CD4-positive, alpha-beta T cell (primary cell): ENCODE measurements at regions not wholly inside any gene's neighbourhood (a gene's known extent, or its start where the extent isn't known, plus 50 kb on each side); places are given as distances from the start of the nearest gene placed in this dataset.
"Not testable (repeated sequence)": the region's sequence is repeated elsewhere in the genome, so short reads cannot be mapped to it uniquely, and the experiment has no call there.

Experiments
- ATAC-seq: fragments of 200-7000 bp; cut with Tn5 transposase; one replicate; pipeline ENCODE4 v1.10.0; 2022; ENCODE audit warnings: mild to moderate bottlenecking; ENCODE audit not compliant: poor library complexity
- CTCF ChIA-PET: fragments of 350-600 bp; sonication (Branson Sonifier 250); formaldehyde crosslinking; loops from one replicate; lab custom pipeline; 2021; ENCODE audit warnings: antibody characterized with exemption, inconsistent platforms; lab: Charles Lee
- POLR2A ChIA-PET: fragments of 350-600 bp; sonication (Branson Sonifier 250); formaldehyde crosslinking; loops from one replicate; lab custom pipeline; 2021; ENCODE audit warnings: antibody characterized with exemption, inconsistent platforms; lab: Charles Lee
- DNase-seq, 14 experiments: peaks; one replicate each; pipeline ENCODE4 v3.0.0-alpha.2; 2013 to 2020; ENCODE audit warnings: mixed read lengths in 2 of 14
- H3K27ac ChIP-seq, 2 donors: one replicate each; pipeline versions ENCODE4 v1.5.1 to v1.7.0; 2013; ENCODE audit warnings: low read length in 2 of 2, low read depth in 1 of 2, mild to moderate bottlenecking in 1 of 2
- H3K27me3 ChIP-seq, 2 experiments: 1 replicate in 1 of 2; 2 replicates in 1 of 2; pipeline versions ENCODE4 v1.6.1 to v1.7.0; 2013; ENCODE audit warnings: low read length in 2 of 2, control low read depth in 1 of 2, mild to moderate bottlenecking in 1 of 2, moderate library complexity in 1 of 2; ENCODE audit not compliant: insufficient read depth in 2 of 2, control insufficient read depth in 1 of 2
- H3K36me3 ChIP-seq: one replicate; pipeline ENCODE4 v1.6.1; 2013; ENCODE audit warnings: low read length, control low read depth; ENCODE audit not compliant: insufficient read depth
- H3K4me1 ChIP-seq: one replicate; pipeline ENCODE4 v1.6.1; 2013; ENCODE audit warnings: low read length, control low read depth; ENCODE audit not compliant: insufficient read depth
- H3K4me3 ChIP-seq: one replicate; pipeline ENCODE4 v1.5.1; 2013; ENCODE audit warnings: mild to moderate bottlenecking, low read length, moderate library complexity
- H3K9me3 ChIP-seq, 2 experiments: 1 replicate in 1 of 2; 2 replicates in 1 of 2; pipeline versions ENCODE4 v1.6.1 to v1.7.0; 2013; ENCODE audit warnings: low read length in 2 of 2, mild to moderate bottlenecking in 2 of 2, control low read depth in 1 of 2, moderate library complexity in 1 of 2; ENCODE audit not compliant: control insufficient read depth in 1 of 2, insufficient read depth in 1 of 2
- H3K27ac Mint-ChIP-seq: one replicate; pipeline ENCODE4 v1.8.0; 2020; ENCODE audit warnings: mixed read lengths
- H3K27me3 Mint-ChIP-seq: one replicate; pipeline ENCODE4 v1.8.0; 2021; ENCODE audit warnings: mixed read lengths
- H3K36me3 Mint-ChIP-seq: one replicate; pipeline ENCODE4 v1.8.0; 2021; ENCODE audit warnings: low read depth, mixed read lengths
- H3K4me1 Mint-ChIP-seq: one replicate; pipeline ENCODE4 v1.8.0; 2021; ENCODE audit warnings: low read depth, mixed read lengths
- H3K4me3 Mint-ChIP-seq: one replicate; pipeline ENCODE4 v1.8.0; 2020; ENCODE audit warnings: mild to moderate bottlenecking, mixed read lengths
- H3K9me3 Mint-ChIP-seq: one replicate; pipeline ENCODE4 v1.8.0; 2020; ENCODE audit warnings: mixed read lengths
- CTCF ChIP-seq: fragments of 200-600 bp; IDR thresholded peaks from one replicate; pipeline ENCODE4 v1.8.0; 2022; ENCODE audit warnings: antibody characterized with exemption, mild to moderate bottlenecking
- intact Hi-C, 2 experiments: fragments of 100-400 bp; cut with DNase I in 1 of 2; cut with micrococcal nuclease in 1 of 2; formaldehyde crosslinking; loops; one replicate each; pipeline versions ENCODE4 v1.15.1 to v1.9.0; 2023 to 2025; cut with DNase I, micrococcal nuclease

GRCh38 chr7:127317447-127317961 is 64.8 kb upstream of the GRM8 start:
- Histone ChIP-seq H3K9me3 (no peaks in the 10 kb centered on the region), H3K27me3 (peaks cover 0 to 3% of the 10 kb centered on the region in 2 experiments), H3K4me3 (no peak overlapping the region), H3K4me1 (peaks cover 4% of the 10 kb centered on the region), H3K27ac (no peak overlapping the region), H3K36me3 (no peaks in the 10 kb centered on the region)
- H3K9me3 Mint-ChIP-seq, result peaks cover 12% of the 10 kb centered on the region
- POLR2A ChIA-PET, result no interaction called here
- H3K36me3 Mint-ChIP-seq, result no peaks in the 10 kb centered on the region
- no peak overlapping the region for H3K27ac Mint-ChIP-seq
- DNase-seq (no peak), ATAC-seq (no peak)
- no peak for TF ChIP-seq CTCF
- H3K4me1 Mint-ChIP-seq, result peaks cover 11% of the 10 kb centered on the region
- peaks cover 27% of the 10 kb centered on the region for H3K27me3 Mint-ChIP-seq
- intact Hi-C loops, result no loop called here
- H3K4me3 Mint-ChIP-seq, result no peak overlapping the region
- CTCF ChIA-PET, result no interaction called here

- Mint-ChIP-seq H3K27me3 (peaks cover 32% of the 10 kb centered on the region), H3K9me3 (peaks cover 14% of the 10 kb centered on the region)
- CTCF ChIA-PET, intact Hi-C loops, H3K4me1 Mint-ChIP-seq, POLR2A ChIA-PET, H3K36me3 ChIP-seq, H3K27ac ChIP-seq, DNase-seq, H3K27me3 ChIP-seq, H3K36me3 Mint-ChIP-seq, ATAC-seq, H3K4me3 ChIP-seq, H3K9me3 ChIP-seq, H3K4me3 Mint-ChIP-seq, H3K4me1 ChIP-seq, H3K27ac Mint-ChIP-seq: not testable (repeated sequence)
Observed at GRCh38 chr7:127316819-127317218, 64.1 kb upstream of the GRM8 start.

GRCh38 chr7:127304087-127304486 is 51.3 kb upstream of the GRM8 start:
- POLR2A ChIA-PET, result no interaction called here
- TF ChIP-seq CTCF, result no peak
- H3K9me3 Mint-ChIP-seq, result peaks cover 5% of the 10 kb centered on the region
- no peaks in the 10 kb centered on the region for H3K4me1 Mint-ChIP-seq
- no peak for DNase-seq
- Histone ChIP-seq H3K36me3 (no peaks in the 10 kb centered on the region), H3K9me3 (peaks cover 0 to 4% of the 10 kb centered on the region in 2 experiments), H3K27me3 (peaks cover 0 to 4% of the 10 kb centered on the region in 2 experiments), H3K4me1 (no peaks in the 10 kb centered on the region), H3K27ac (no peak overlapping the region), H3K4me3 (no peak overlapping the region)
- peaks cover 34% of the 10 kb centered on the region for H3K27me3 Mint-ChIP-seq
- no peak overlapping the region for H3K4me3 Mint-ChIP-seq
- CTCF ChIA-PET, result interaction anchor here (0.7 kb wide), 1 partner anchor 51 kb away, joined by 3 read pairs; no protein-coding TSS in a partner anchor
- no peaks in the 10 kb centered on the region for H3K36me3 Mint-ChIP-seq
- ATAC-seq, result no peak
- intact Hi-C loops, result no loop called here
- H3K27ac Mint-ChIP-seq, result no peak overlapping the region

- ChIA-PET POLR2A (no interaction called here), CTCF (no interaction called here)
- Histone ChIP-seq H3K9me3 (peaks cover 0 to 4% of the 10 kb centered on the region in 2 experiments), H3K36me3 (no peaks in the 10 kb centered on the region), H3K4me3 (no peak overlapping the region), H3K27me3 (no peaks in the 10 kb centered on the region), H3K27ac (no peak overlapping the region), H3K4me1 (no peaks in the 10 kb centered on the region)
- Mint-ChIP-seq H3K36me3 (no peaks in the 10 kb centered on the region), H3K9me3 (peaks cover 5% of the 10 kb centered on the region), H3K4me1 (no peaks in the 10 kb centered on the region), H3K27me3 (peaks cover 43% of the 10 kb centered on the region), H3K4me3 (no peak overlapping the region), H3K27ac (no peak overlapping the region)
- intact Hi-C loops, result no loop called here
- DNase-seq (no peak), ATAC-seq (no peak)
- no peak for TF ChIP-seq CTCF
Observed at GRCh38 chr7:127303102-127303501, 50.4 kb upstream of the GRM8 start.
